ENCODE measurements at regions not wholly inside any gene's neighbourhood (a gene's known extent, or its start where the extent isn't known, plus 50 kb on each side); places are given as distances from the start of the nearest gene placed in this dataset.
"Not testable (repeated sequence)": the region's sequence is repeated elsewhere in the genome, so short reads cannot be mapped to it uniquely, and the experiment has no call there.

- no peak for DNase-seq
Observed at GRCh38 chr6:144544266-144544830, 259.2 kb downstream of the UTRN start.

- DNase-seq: no peak
Observed at GRCh38 chr6:144546807-144547206, 261.7 kb downstream of the UTRN start.

- DNase-seq: no peak
Observed at GRCh38 chr6:144547409-144547808, 262.3 kb downstream of the UTRN start.

GRCh38 chr6:144548536-144548935, 263.4 kb downstream of the UTRN start:
- DNase-seq: no peak

GRCh38 chr6:144549837-144550747, 265.0 kb downstream of the UTRN start:
- no peak for DNase-seq

- no peak for DNase-seq
Observed at GRCh38 chr6:144551339-144551738, 266.2 kb downstream of the UTRN start.

- DNase-seq: no peak
Observed at GRCh38 chr6:144555066-144555465, 269.9 kb downstream of the UTRN start.

- peak; percentile 5 for DNase-seq
Observed at GRCh38 chr6:144559865-144560593, 274.9 kb downstream of the UTRN start.

GRCh38 chr6:144561455-144562043, 276.4 kb downstream of the UTRN start:
- no peak for DNase-seq

- no peak for DNase-seq
Observed at GRCh38 chr6:144564202-144564601, 279.1 kb downstream of the UTRN start.

GRCh38 chr6:144566868-144567615, 281.9 kb downstream of the UTRN start:
- no peak for DNase-seq

- no peak for DNase-seq
Observed at GRCh38 chr6:144568241-144568640, 283.1 kb downstream of the UTRN start.

GRCh38 chr6:144572541-144572940, 287.4 kb downstream of the UTRN start:
- DNase-seq: not testable (repeated sequence)

GRCh38 chr6:144574796-144575195, 289.7 kb downstream of the UTRN start:
- no peak for DNase-seq

GRCh38 chr6:144575327-144575726, 290.2 kb downstream of the UTRN start:
- DNase-seq: no peak

- DNase-seq: no peak
Observed at GRCh38 chr6:144576871-144577270, 291.7 kb downstream of the UTRN start.

- no peak for DNase-seq
Observed at GRCh38 chr6:144578385-144579350, 293.5 kb downstream of the UTRN start.

- no peak for DNase-seq
Observed at GRCh38 chr6:144580039-144580438, 294.9 kb downstream of the UTRN start.

GRCh38 chr6:144580771-144581170, 295.6 kb downstream of the UTRN start:
- no peak for DNase-seq

GRCh38 chr6:144581812-144582537, 296.8 kb downstream of the UTRN start:
- DNase-seq: no peak

All from effector CD4-positive, alpha-beta T cell (primary cell).